WTC11 (cell line): ENCODE measurements at regions not wholly inside any gene's neighbourhood (a gene's known extent, or its start where the extent isn't known, plus 50 kb on each side); places are given as distances from the start of the nearest gene placed in this dataset.

ENCODE experiments used
- ATF6 ChIP-seq: sonication (generic); formaldehyde crosslinking; IDR thresholded peaks from 2 replicates; pipeline ENCODE4 v1.8.1; 2023; ENCODE audit warnings: mild to moderate bottlenecking, missing genetic modification reagents
- CREB1 ChIP-seq: sonication (generic); formaldehyde crosslinking; IDR thresholded peaks from 2 replicates; pipeline ENCODE4 v1.8.0; 2023; ENCODE audit warnings: mild to moderate bottlenecking, missing genetic modification reagents
- CREM ChIP-seq: sonication (generic); formaldehyde crosslinking; IDR thresholded peaks from 2 replicates; pipeline ENCODE4 v1.8.1; 2022; ENCODE audit warnings: mild to moderate bottlenecking, missing genetic modification reagents, moderate library complexity
- CTCF ChIP-seq: fragments of 200-600 bp; IDR thresholded peaks from 2 replicates; pipeline ENCODE4 v1.8.0; 2022; ENCODE audit warnings: antibody characterized with exemption
- FOXP4 ChIP-seq: sonication (generic); formaldehyde crosslinking; IDR thresholded peaks from 2 replicates; pipeline ENCODE4 v1.8.0; 2022; ENCODE audit warnings: mild to moderate bottlenecking, missing genetic modification reagents
- NFYB ChIP-seq: sonication (generic); formaldehyde crosslinking; conservative IDR thresholded peaks from 2 replicates; pipeline ENCODE4 v1.8.0; 2022; ENCODE audit warnings: low read depth, missing genetic modification reagents
- SMAD4 ChIP-seq: sonication (generic); formaldehyde crosslinking; IDR thresholded peaks from 2 replicates; pipeline ENCODE4 v1.8.0; 2022; ENCODE audit warnings: mild to moderate bottlenecking, missing genetic modification reagents
- SOX15 ChIP-seq: fragments of 250-450 bp; sonication (Bioruptor Pico); IDR thresholded peaks from 2 replicates; pipeline ENCODE4 v1.9.0; 2021; ENCODE audit warnings: mild to moderate bottlenecking
- USF2 ChIP-seq: sonication (generic); formaldehyde crosslinking; IDR thresholded peaks from 2 replicates; pipeline ENCODE4 v1.8.1; 2023; ENCODE audit warnings: mild to moderate bottlenecking, missing genetic modification reagents, moderate library complexity
- ZNF232 ChIP-seq: sonication (generic); formaldehyde crosslinking; IDR thresholded peaks from 2 replicates; pipeline ENCODE4 v1.8.0; 2022; ENCODE audit warnings: mild to moderate bottlenecking, missing genetic modification reagents
- ZNF281 ChIP-seq: sonication (generic); formaldehyde crosslinking; IDR thresholded peaks from 2 replicates; pipeline ENCODE4 v1.8.0; 2023; ENCODE audit warnings: mild to moderate bottlenecking, missing genetic modification reagents

GRCh38 chr13:85900521-85900920 lies 101.3 kb upstream of the SLITRK6 start:
- TF ChIP-seq CTCF (no peak), SOX15 (CRISPR knock-in tag) (no peak), CREB1 (no peak), ATF6 (CRISPR knock-in tag) (no peak), CREM (CRISPR knock-in tag) (no peak), SMAD4 (CRISPR knock-in tag) (no peak), ZNF281 (CRISPR knock-in tag) (no peak), USF2 (CRISPR knock-in tag) (no peak), ZNF232 (CRISPR knock-in tag) (no peak), NFYB (CRISPR knock-in tag) (no peak), FOXP4 (CRISPR knock-in tag) (no peak)
